Liver (tissue), 8 donors: ENCODE measurements at regions not wholly inside any gene's neighbourhood (a gene's known extent, or its start where the extent isn't known, plus 50 kb on each side); places are given as distances from the start of the nearest gene placed in this dataset.

Source experiments
- DNase-seq: peaks from one replicate; pipeline ENCODE4 v3.0.0-alpha.2; 2017; ENCODE audit warnings: low spot score
- H3K27ac ChIP-seq, 2 donors: one replicate each; pipeline ENCODE4 v1.7.0; 2013; ENCODE audit warnings: inconsistent platforms in 2 of 2, low read length in 2 of 2, control low read depth in 1 of 2, low read depth in 1 of 2, mild to moderate bottlenecking in 1 of 2
- H3K27me3 ChIP-seq, 4 donors: one replicate each; pipeline versions ENCODE4 v1.6.1 to v1.7.0; 2013; ENCODE audit warnings: low read length in 3 of 4, inconsistent platforms in 1 of 4, mild to moderate bottlenecking in 1 of 4, moderate library complexity in 1 of 4; ENCODE audit not compliant: control insufficient read depth in 4 of 4, insufficient read depth in 4 of 4
- H3K36me3 ChIP-seq, 4 donors: one replicate each; pipeline versions ENCODE4 v1.6.1 to v1.7.0; 2013; ENCODE audit warnings: low read length in 3 of 4, mild to moderate bottlenecking in 3 of 4, low read depth in 1 of 4, moderate library complexity in 1 of 4; ENCODE audit not compliant: control insufficient read depth in 4 of 4, insufficient read depth in 3 of 4
- H3K4me1 ChIP-seq, 4 donors: one replicate each; pipeline versions ENCODE4 v1.6.1 to v1.7.0; 2013; ENCODE audit warnings: low read length in 3 of 4, mild to moderate bottlenecking in 3 of 4, moderate library complexity in 1 of 4; ENCODE audit not compliant: control insufficient read depth in 4 of 4, insufficient read depth in 4 of 4
- H3K4me3 ChIP-seq, 3 donors: one replicate each; pipeline versions ENCODE4 v1.6.1 to v1.7.0; 2013; ENCODE audit warnings: low read length in 3 of 3, control low read depth in 1 of 3, low read depth in 1 of 3, mild to moderate bottlenecking in 1 of 3
- H3K9ac ChIP-seq, 2 donors: one replicate each; pipeline ENCODE4 v1.7.0; 2013; ENCODE audit warnings: low read length in 2 of 2, mild to moderate bottlenecking in 2 of 2, moderate library complexity in 2 of 2, control low read depth in 1 of 2, low read depth in 1 of 2
- H3K9me3 ChIP-seq, 4 donors: one replicate each; pipeline versions ENCODE4 v1.6.1 to v1.7.0; 2013; ENCODE audit warnings: low read length in 3 of 4; ENCODE audit not compliant: control insufficient read depth in 4 of 4
- CTCF ChIP-seq: fragments of 150-350 bp; IDR thresholded peaks from 2 replicates; pipeline ENCODE4 v1.5.1; 2017; ENCODE audit warnings: improper control_type of control experiment, low read depth, low read length; ENCODE audit not compliant: missing input control
- EGR1 ChIP-seq, 2 donors: IDR thresholded peaks; 2 replicates each; pipeline ENCODE4 v1.6.1; 2016 to 2018; ENCODE audit warnings: antibody characterized with exemption in 2 of 2, low read depth in 2 of 2
- FOXA2 ChIP-seq: IDR thresholded peaks from 2 replicates; pipeline ENCODE4 v1.6.1; 2016; ENCODE audit warnings: antibody characterized with exemption
- HNF4A ChIP-seq, 2 donors: conservative IDR thresholded peaks; 2 replicates each; pipeline ENCODE4 v1.6.1; 2016; ENCODE audit warnings: antibody characterized with exemption in 2 of 2, mild to moderate bottlenecking in 2 of 2
- HNF4G ChIP-seq: IDR thresholded peaks from 2 replicates; pipeline ENCODE4 v1.6.1; 2016; ENCODE audit warnings: antibody characterized with exemption
- JUND ChIP-seq, 2 donors: IDR thresholded peaks; 2 replicates each; pipeline ENCODE4 v1.6.1; 2016; ENCODE audit warnings: antibody characterized with exemption in 2 of 2
- NR2F2 ChIP-seq: IDR thresholded peaks from 2 replicates; pipeline ENCODE4 v1.6.1; 2016; ENCODE audit warnings: antibody characterized with exemption
- RAD21 ChIP-seq, 2 donors: IDR thresholded peaks; 2 replicates each; pipeline ENCODE4 v1.6.1; 2016; ENCODE audit warnings: antibody characterized with exemption in 2 of 2, mild to moderate bottlenecking in 2 of 2
- RXRA ChIP-seq, 2 donors: IDR thresholded peaks; 2 replicates each; pipeline ENCODE4 v1.6.1; 2017 to 2018; ENCODE audit warnings: antibody characterized with exemption in 2 of 2, mild to moderate bottlenecking in 1 of 2
- SP1 ChIP-seq: IDR thresholded peaks from 2 replicates; pipeline ENCODE4 v1.6.1; 2018; ENCODE audit warnings: antibody characterized with exemption, mild to moderate bottlenecking
- TAF1 ChIP-seq: conservative IDR thresholded peaks from 2 replicates; pipeline ENCODE4 v1.6.1; 2016; ENCODE audit warnings: antibody characterized with exemption, mild to moderate bottlenecking
- YY1 ChIP-seq: IDR thresholded peaks from 2 replicates; pipeline ENCODE4 v1.6.1; 2016; ENCODE audit warnings: antibody characterized with exemption, mild to moderate bottlenecking
- WGBS: extraction: QIAGEN DNeasy Blood & Tissue Kit; methylation state at CpG from one replicate; pipeline ENCODE4 v1.1.7; 2013; 5-methylcytosine and 5-hydroxymethylcytosine counted together
- TF ChIP-seq, protein P1 (sequence below): IDR thresholded peaks from 2 replicates; pipeline ENCODE4 v1.6.1; 2016; ENCODE audit warnings: antibody characterized with exemption, mild to moderate bottlenecking
- TF ChIP-seq, protein P2 (sequence below): IDR thresholded peaks from 2 replicates; pipeline ENCODE4 v1.6.1; 2016; ENCODE audit warnings: antibody characterized with exemption
- donor health status: healthy.
- donor health status: healthy.
- donor health status: healthy.
- donor health status: healthy.
- donor health status: healthy.

- H3K36me3 ChIP-seq = no peaks in the 10 kb centered on the region
- H3K4me1 ChIP-seq = no peaks in the 10 kb centered on the region
- WGBS = 92% methylated on average over 4 of the region's 4 CpGs
- no peak overlapping the region for H3K4me3 ChIP-seq
- H3K9ac ChIP-seq = no peak overlapping the region
- no peak for TF ChIP-seq HNF4G
- no peak for TF ChIP-seq YY1
- no peak for TF ChIP-seq RAD21 (IDR thresholded peaks at IDR 0.05)
- no peak for TF ChIP-seq HNF4A (conservative IDR thresholded peaks at IDR 0.05)
- TF ChIP-seq RXRA (IDR thresholded peaks at IDR 0.05) = no peak
- TF ChIP-seq CTCF = no peak
- no peak for TF ChIP-seq SP1
- TF ChIP-seq, protein P1, sequence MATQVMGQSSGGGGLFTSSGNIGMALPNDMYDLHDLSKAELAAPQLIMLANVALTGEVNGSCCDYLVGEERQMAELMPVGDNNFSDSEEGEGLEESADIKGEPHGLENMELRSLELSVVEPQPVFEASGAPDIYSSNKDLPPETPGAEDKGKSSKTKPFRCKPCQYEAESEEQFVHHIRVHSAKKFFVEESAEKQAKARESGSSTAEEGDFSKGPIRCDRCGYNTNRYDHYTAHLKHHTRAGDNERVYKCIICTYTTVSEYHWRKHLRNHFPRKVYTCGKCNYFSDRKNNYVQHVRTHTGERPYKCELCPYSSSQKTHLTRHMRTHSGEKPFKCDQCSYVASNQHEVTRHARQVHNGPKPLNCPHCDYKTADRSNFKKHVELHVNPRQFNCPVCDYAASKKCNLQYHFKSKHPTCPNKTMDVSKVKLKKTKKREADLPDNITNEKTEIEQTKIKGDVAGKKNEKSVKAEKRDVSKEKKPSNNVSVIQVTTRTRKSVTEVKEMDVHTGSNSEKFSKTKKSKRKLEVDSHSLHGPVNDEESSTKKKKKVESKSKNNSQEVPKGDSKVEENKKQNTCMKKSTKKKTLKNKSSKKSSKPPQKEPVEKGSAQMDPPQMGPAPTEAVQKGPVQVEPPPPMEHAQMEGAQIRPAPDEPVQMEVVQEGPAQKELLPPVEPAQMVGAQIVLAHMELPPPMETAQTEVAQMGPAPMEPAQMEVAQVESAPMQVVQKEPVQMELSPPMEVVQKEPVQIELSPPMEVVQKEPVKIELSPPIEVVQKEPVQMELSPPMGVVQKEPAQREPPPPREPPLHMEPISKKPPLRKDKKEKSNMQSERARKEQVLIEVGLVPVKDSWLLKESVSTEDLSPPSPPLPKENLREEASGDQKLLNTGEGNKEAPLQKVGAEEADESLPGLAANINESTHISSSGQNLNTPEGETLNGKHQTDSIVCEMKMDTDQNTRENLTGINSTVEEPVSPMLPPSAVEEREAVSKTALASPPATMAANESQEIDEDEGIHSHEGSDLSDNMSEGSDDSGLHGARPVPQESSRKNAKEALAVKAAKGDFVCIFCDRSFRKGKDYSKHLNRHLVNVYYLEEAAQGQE = no peak
- no peak for TF ChIP-seq TAF1
- no peak for TF ChIP-seq NR2F2
- TF ChIP-seq, protein P2, sequence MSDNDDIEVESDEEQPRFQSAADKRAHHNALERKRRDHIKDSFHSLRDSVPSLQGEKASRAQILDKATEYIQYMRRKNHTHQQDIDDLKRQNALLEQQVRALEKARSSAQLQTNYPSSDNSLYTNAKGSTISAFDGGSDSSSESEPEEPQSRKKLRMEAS = no peak
- TF ChIP-seq JUND (IDR thresholded peaks at IDR 0.05) = no peak
- no peak for TF ChIP-seq FOXA2
- DNase-seq = no peak
- H3K27ac ChIP-seq = no peak overlapping the region
- no peaks in the 10 kb centered on the region for H3K9me3 ChIP-seq
- no peaks in the 10 kb centered on the region for H3K27me3 ChIP-seq
Measured at GRCh38 chr1:56295949-56296929, 283.1 kb downstream of the PLPP3 start.

DNA sequence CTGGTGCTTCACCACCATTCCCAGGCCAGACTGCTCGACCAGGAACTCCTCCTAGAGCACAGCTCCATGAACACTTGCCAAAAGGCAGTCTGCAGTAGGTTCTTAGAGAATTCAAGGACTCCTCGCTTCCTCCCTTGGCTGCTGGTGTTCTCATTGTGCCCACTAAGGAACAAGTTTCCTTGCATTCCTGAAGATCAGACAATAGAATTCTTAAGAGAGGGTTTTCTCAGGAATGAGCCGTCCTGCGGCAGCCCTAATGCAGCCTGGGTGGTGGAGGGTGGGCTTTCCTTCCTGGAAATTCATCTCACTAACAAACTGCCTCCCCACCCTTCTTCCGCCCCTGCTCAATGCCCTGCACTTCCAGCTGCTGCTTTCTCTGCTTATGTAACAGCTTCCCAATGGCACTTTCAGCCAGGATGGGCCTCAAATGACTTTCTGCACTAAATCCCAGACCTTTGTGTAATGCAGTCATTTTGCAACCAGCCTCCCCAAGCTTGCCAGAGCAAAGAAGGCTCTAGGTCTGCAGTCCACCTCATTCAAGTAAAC is 287.9 kb downstream of the PLPP3 start:
- no peak overlapping the region for H3K27ac ChIP-seq
- TF ChIP-seq TAF1 = no peak
- TF ChIP-seq RAD21 (IDR thresholded peaks at IDR 0.05) = peak in 1 of 2 donors; percentile 26
- peak; percentile 20 for TF ChIP-seq NR2F2
- no peak for TF ChIP-seq EGR1 (IDR thresholded peaks at IDR 0.05; ENCODE audit: low read depth in 2 of 2)
- no peaks in the 10 kb centered on the region for H3K4me1 ChIP-seq

More for the DNA sequence above, 287.9 kb downstream of the PLPP3 start:
- no peaks in the 10 kb centered on the region for H3K36me3 ChIP-seq
- H3K4me3 ChIP-seq = no peak overlapping the region
- H3K9me3 ChIP-seq = no peaks in the 10 kb centered on the region
- no peak overlapping the region for H3K9ac ChIP-seq
- WGBS = 62% methylated on average over 5 of the region's 5 CpGs
- DNase-seq = no peak
- no peaks in the 10 kb centered on the region for H3K27me3 ChIP-seq
